Keratinocyte (primary cell): ENCODE measurements at regions not wholly inside any gene's neighbourhood (a gene's known extent, or its start where the extent isn't known, plus 50 kb on each side); places are given as distances from the start of the nearest gene placed in this dataset.

Experiments
- DNase-seq: peaks from one replicate; pipeline ENCODE4 v3.0.0-alpha.2; 2011; ENCODE audit warnings: low read depth, missing footprints, low spot score
- FAIRE-seq: peaks from 2 replicates; lab custom pipeline; 2011; peaks lifted over from hg19 to GRCh38; lab: Jason Lieb, UNC
- H2AFZ ChIP-seq: 2 replicates; pipeline ENCODE4 v1.6.0; 2012; ENCODE audit warnings: low read length, control low read depth, inconsistent platforms; ENCODE audit not compliant: control insufficient read depth
- H3K27ac ChIP-seq: 2 replicates; pipeline ENCODE4 v1.5.1; 2011; ENCODE audit warnings: low read length; ENCODE audit not compliant: control insufficient read depth, insufficient read depth
- H3K27me3 ChIP-seq: 3 replicates; pipeline ENCODE4 v1.6.0; 2011; ENCODE audit warnings: low read length; ENCODE audit not compliant: control insufficient read depth, insufficient read depth; ENCODE audit errors: extremely low read depth
- H3K36me3 ChIP-seq, 2 experiments: 2 replicates in 1 of 2; 3 replicates in 1 of 2; pipeline ENCODE4 v1.5.1; 2011; ENCODE audit warnings: low read length in 2 of 2, mild to moderate bottlenecking in 1 of 2; ENCODE audit not compliant: control insufficient read depth in 2 of 2, insufficient read depth in 2 of 2; ENCODE audit errors: extremely low read depth in 1 of 2
- H3K4me1 ChIP-seq: 3 replicates; pipeline ENCODE4 v1.5.1; 2011; ENCODE audit warnings: low read length; ENCODE audit not compliant: control insufficient read depth, insufficient read depth; ENCODE audit errors: extremely low read depth
- H3K4me2 ChIP-seq: 3 replicates; pipeline ENCODE4 v1.6.0; 2011; ENCODE audit warnings: low read depth, low read length; ENCODE audit not compliant: control insufficient read depth, insufficient read depth; ENCODE audit errors: extremely low read depth
- H3K4me3 ChIP-seq, 3 experiments: fragments of 200-600 bp in 1 of 3; sonication (generic) in 1 of 3; 2 replicates in 2 of 3; 3 replicates in 1 of 3; pipeline ENCODE4 v1.5.1; 2011 to 2016; ENCODE audit warnings: low read length in 3 of 3, mild to moderate bottlenecking in 3 of 3, control low read depth in 2 of 3, inconsistent platforms in 1 of 3, low read depth in 1 of 3, mixed read lengths in 1 of 3, mixed run types in 1 of 3, moderate library complexity in 1 of 3; ENCODE audit not compliant: control insufficient read depth in 2 of 3, insufficient read depth in 2 of 3; ENCODE audit errors: extremely low read depth in 1 of 3
- H3K79me2 ChIP-seq: 2 replicates; pipeline ENCODE4 v1.6.0; 2012; ENCODE audit warnings: low read length; ENCODE audit not compliant: control insufficient read depth, insufficient read depth
- H3K9ac ChIP-seq: 3 replicates; pipeline ENCODE4 v1.6.0; 2011; ENCODE audit warnings: low read length; ENCODE audit not compliant: control insufficient read depth, insufficient read depth; ENCODE audit errors: extremely low read depth
- H3K9me1 ChIP-seq: 3 replicates; pipeline ENCODE4 v1.6.0; 2011; ENCODE audit warnings: low read length; ENCODE audit not compliant: control insufficient read depth, insufficient read depth; ENCODE audit errors: extremely low read depth
- H3K9me3 ChIP-seq: 2 replicates; pipeline ENCODE4 v1.5.1; 2012; ENCODE audit warnings: low read depth, low read length; ENCODE audit not compliant: control insufficient read depth
- H4K20me1 ChIP-seq: 3 replicates; pipeline ENCODE4 v1.6.0; 2011; ENCODE audit warnings: low read length; ENCODE audit not compliant: control insufficient read depth, insufficient read depth; ENCODE audit errors: extremely low read depth
- CTCF ChIP-seq, 3 experiments: IDR thresholded peaks in 1 of 3; conservative IDR thresholded peaks in 1 of 3; optimal IDR thresholded peaks in 1 of 3; 2 replicates in 2 of 3; 3 replicates in 1 of 3; pipeline versions ENCODE3 to v1.5.1; 2011; ENCODE audit warnings: low read length in 3 of 3, mild to moderate bottlenecking in 3 of 3, moderate library complexity in 2 of 3, control low read depth in 1 of 3, inconsistent platforms in 1 of 3; ENCODE audit not compliant: insufficient read depth in 2 of 3; ENCODE audit errors: extremely low read depth in 1 of 3
- EZH2 ChIP-seq: IDR thresholded peaks from one replicate; pipeline ENCODE4 v1.6.1; 2012; ENCODE audit warnings: inconsistent platforms, mild to moderate bottlenecking, low read length, moderate library complexity
- dilution Hi-C: fragments of 300-500 bp; cut with MboI; formaldehyde crosslinking; loops from one replicate; pipeline ENCODE4 v1.7.0; 2020; ENCODE audit warnings: low sequenced_read_pairs; ENCODE audit not compliant: extremely low pct_ligation_motif_present

DNA sequence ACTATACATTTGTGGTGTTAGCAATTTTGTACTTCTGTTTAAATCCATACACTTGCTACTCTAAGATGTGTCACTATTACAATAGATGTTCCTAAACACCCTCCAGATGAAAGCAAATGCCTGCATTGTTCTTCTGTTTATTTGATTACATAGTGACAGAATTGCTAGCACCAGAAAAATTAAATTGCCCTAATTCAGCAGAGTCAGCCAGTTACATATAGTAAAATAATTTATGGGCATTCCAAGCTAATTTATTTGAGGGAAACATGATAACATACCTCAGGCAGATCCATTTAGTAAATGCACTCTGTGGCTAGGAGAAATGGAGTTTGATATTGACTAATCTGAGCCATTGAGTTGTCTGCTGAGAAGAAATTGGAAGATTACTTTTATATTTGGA, 347.1 kb upstream of the FSIP2 start:
- DNase-seq (no peak), FAIRE-seq (no peak)
- no peaks in the 10 kb centered on the region for H3K36me3 ChIP-seq
- no peak for TF ChIP-seq CTCF (optimal IDR thresholded peaks at IDR 0.05 in 1 of 3, IDR thresholded peaks at IDR 0.05 in 1 of 3, conservative IDR thresholded peaks at IDR 0.05 in 1 of 3; ENCODE audit: extremely low read depth in 1 of 3, insufficient read depth in 2 of 3, low read length in 3 of 3)
- no peak for TF ChIP-seq EZH2
- H3K4me1 ChIP-seq, result no peaks in the 10 kb centered on the region
- no peaks in the 10 kb centered on the region for H3K9me1 ChIP-seq
- no peaks in the 10 kb centered on the region for H3K79me2 ChIP-seq
- H3K9me3 ChIP-seq, result no peaks in the 10 kb centered on the region
- no peak overlapping the region for H3K9ac ChIP-seq
- no peak overlapping the region for H3K4me2 ChIP-seq
- no peak overlapping the region for H3K27ac ChIP-seq
- no peaks in the 10 kb centered on the region for H3K27me3 ChIP-seq
- no peak overlapping the region for H3K4me3 ChIP-seq
- no peaks in the 10 kb centered on the region for H4K20me1 ChIP-seq
- H2AFZ ChIP-seq, result no peak overlapping the region
- dilution Hi-C loops, result no loop called here

DNA sequence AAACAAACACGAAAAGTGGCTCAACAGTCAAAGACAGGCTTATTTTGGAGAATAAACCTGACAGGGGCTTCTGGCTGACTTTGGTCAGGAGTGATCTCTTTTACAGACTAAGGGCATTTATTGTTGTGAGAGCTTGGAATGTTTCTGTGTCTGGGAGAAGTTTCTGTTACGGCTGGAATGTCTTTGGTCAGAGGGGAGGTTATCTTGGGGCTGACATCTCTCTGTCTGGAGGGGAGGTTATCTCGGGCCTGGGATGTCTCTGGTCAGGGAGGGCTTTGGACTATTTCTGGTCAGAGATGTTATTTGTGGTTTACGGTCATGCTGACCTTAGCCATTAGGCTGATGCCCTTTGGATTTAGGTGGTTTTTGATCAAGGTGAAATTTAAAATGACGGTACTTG, 345.5 kb upstream of the FSIP2 start:
- no peak overlapping the region for H3K27ac ChIP-seq
- no peaks in the 10 kb centered on the region for H3K9me3 ChIP-seq
- no peak overlapping the region for H3K9ac ChIP-seq
- no peak overlapping the region for H3K4me2 ChIP-seq
- H3K9me1 ChIP-seq, result no peaks in the 10 kb centered on the region
- DNase-seq (no peak), FAIRE-seq (no peak)
- H3K4me1 ChIP-seq, result no peaks in the 10 kb centered on the region
- no peaks in the 10 kb centered on the region for H4K20me1 ChIP-seq
- dilution Hi-C loops, result no loop called here
- no peak overlapping the region for H3K4me3 ChIP-seq
- H3K27me3 ChIP-seq, result no peaks in the 10 kb centered on the region
- no peak for TF ChIP-seq EZH2
- no peak for TF ChIP-seq CTCF (optimal IDR thresholded peaks at IDR 0.05 in 1 of 3, IDR thresholded peaks at IDR 0.05 in 1 of 3, conservative IDR thresholded peaks at IDR 0.05 in 1 of 3; ENCODE audit: extremely low read depth in 1 of 3, insufficient read depth in 2 of 3, low read length in 3 of 3)
- no peaks in the 10 kb centered on the region for H3K36me3 ChIP-seq
- no peaks in the 10 kb centered on the region for H3K79me2 ChIP-seq
- no peak overlapping the region for H2AFZ ChIP-seq
